Thyroid gland (tissue), 4 donors: ENCODE measurements at regions not wholly inside any gene's neighbourhood (a gene's known extent, or its start where the extent isn't known, plus 50 kb on each side); places are given as distances from the start of the nearest gene placed in this dataset.
"Not testable (repeated sequence)": the region's sequence is repeated elsewhere in the genome, so short reads cannot be mapped to it uniquely, and the experiment has no call there.

Experiments used
- DNase-seq, 2 donors: peaks; one replicate each; pipeline ENCODE4 v3.0.0-alpha.2; 2019
- H3K27ac ChIP-seq, 3 donors: fragments of 200-600 bp; sonication (generic); 1 replicate in 2 of 3; 2 replicates in 1 of 3; pipeline ENCODE4 v1.5.1; 2016 to 2019; ENCODE audit warnings: mild to moderate bottlenecking in 1 of 3, moderate library complexity in 1 of 3
- H3K27me3 ChIP-seq: fragments of 200-600 bp; sonication (generic); one replicate; pipeline ENCODE4 v1.5.1; 2019
- H3K36me3 ChIP-seq, 2 donors: fragments of 200-600 bp; sonication (generic); one replicate each; pipeline ENCODE4 v1.5.1; 2016 to 2019
- H3K4me1 ChIP-seq, 2 donors: fragments of 200-600 bp; sonication (generic); one replicate each; pipeline ENCODE4 v1.5.1; 2017 to 2019
- H3K4me3 ChIP-seq, 3 donors: fragments of 200-600 bp; sonication (generic); replicated peaks in 1 of 3; 1 replicate in 2 of 3; 2 replicates in 1 of 3; pipeline ENCODE4 v1.5.1; 2016; ENCODE audit warnings: mild to moderate bottlenecking in 1 of 3
- H3K9me3 ChIP-seq: fragments of 200-600 bp; sonication (generic); one replicate; pipeline ENCODE4 v1.5.1; 2017
- POLR2A ChIP-seq, 2 donors: fragments of 450-650 bp; IDR thresholded peaks; one replicate each; pipeline ENCODE4 v1.6.1; 2017; ENCODE audit warnings: antibody characterized with exemption in 2 of 2, mild to moderate bottlenecking in 2 of 2, moderate library complexity in 1 of 2
- WGBS, 2 donors: methylation state at CpG; one replicate each; pipeline ENCODE4 v1.1.5; 2017; 5-methylcytosine and 5-hydroxymethylcytosine counted together
- intact Hi-C: fragments of 100-400 bp; cut with DNase I; formaldehyde crosslinking; loops from one replicate; pipeline ENCODE4 v1.15.1; 2023
- TF ChIP-seq, protein P1 (sequence below), 6 experiments: fragments of 200-600 bp in 3 of 6; fragments of 450-650 bp in 3 of 6; sonication (generic) in 3 of 6; IDR thresholded peaks; one replicate each; pipeline ENCODE4 v1.5.1; 2016 to 2019; ENCODE audit warnings: antibody characterized with exemption in 6 of 6, mild to moderate bottlenecking in 2 of 6, inconsistent platforms in 1 of 6, moderate library complexity in 1 of 6

DNA sequence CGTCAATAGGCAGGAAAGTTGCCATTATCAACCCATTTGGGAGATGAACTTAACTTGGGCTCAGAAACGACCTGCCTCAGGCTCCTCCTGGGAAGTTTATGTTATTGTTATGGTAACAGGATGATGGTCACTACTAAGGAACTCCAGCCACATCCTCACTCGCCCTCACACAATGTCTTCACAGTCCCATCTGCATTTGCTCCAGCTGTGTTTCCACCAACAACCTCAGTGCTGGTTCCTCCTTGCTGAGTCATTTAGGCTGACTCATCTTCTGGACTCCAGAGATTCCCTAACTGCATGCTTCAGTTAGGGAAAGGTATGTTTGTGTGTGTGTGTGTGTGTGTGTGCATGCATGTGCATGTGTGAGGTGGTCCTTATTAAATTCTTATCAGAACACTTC, 293.4 kb upstream of the BOD1L1 start:
- no peaks in the 10 kb centered on the region for H3K27me3 ChIP-seq
- no peak for DNase-seq
- no peak overlapping the region for H3K27ac ChIP-seq
- H3K36me3 ChIP-seq, result no peaks in the 10 kb centered on the region
- no peak overlapping the region for H3K4me3 ChIP-seq
- no peaks in the 10 kb centered on the region for H3K9me3 ChIP-seq
- no peaks in the 10 kb centered on the region for H3K4me1 ChIP-seq
- TF ChIP-seq POLR2A (IDR thresholded peaks at IDR 0.05), result no peak
- TF ChIP-seq, protein P1, sequence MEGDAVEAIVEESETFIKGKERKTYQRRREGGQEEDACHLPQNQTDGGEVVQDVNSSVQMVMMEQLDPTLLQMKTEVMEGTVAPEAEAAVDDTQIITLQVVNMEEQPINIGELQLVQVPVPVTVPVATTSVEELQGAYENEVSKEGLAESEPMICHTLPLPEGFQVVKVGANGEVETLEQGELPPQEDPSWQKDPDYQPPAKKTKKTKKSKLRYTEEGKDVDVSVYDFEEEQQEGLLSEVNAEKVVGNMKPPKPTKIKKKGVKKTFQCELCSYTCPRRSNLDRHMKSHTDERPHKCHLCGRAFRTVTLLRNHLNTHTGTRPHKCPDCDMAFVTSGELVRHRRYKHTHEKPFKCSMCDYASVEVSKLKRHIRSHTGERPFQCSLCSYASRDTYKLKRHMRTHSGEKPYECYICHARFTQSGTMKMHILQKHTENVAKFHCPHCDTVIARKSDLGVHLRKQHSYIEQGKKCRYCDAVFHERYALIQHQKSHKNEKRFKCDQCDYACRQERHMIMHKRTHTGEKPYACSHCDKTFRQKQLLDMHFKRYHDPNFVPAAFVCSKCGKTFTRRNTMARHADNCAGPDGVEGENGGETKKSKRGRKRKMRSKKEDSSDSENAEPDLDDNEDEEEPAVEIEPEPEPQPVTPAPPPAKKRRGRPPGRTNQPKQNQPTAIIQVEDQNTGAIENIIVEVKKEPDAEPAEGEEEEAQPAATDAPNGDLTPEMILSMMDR (IDR thresholded peaks at IDR 0.05), result no peak
- intact Hi-C loops, result no loop called here
- 61 to 69% methylated on average over 3 of the region's 3 CpGs for WGBS, 2 donors

DNA sequence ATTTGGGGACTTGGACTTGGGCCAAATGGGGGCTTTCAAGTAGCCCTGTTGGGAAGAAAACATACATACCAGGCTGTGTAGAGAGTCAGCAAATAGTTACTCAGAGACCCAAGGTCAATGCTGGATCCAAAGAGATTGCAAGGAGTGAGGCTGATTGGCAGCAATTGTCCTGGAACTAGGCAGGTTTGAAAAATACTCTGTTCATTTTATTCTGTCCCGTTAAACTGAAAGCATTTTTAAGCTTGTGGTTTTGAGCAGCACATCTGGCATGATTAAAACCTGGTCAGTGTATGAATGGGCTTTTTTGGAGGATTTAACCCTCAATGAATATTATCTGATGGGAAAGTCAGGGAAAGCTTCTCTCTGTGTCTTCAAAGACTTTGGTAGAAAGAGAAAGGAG, 294.3 kb upstream of the BOD1L1 start:
- no peaks in the 10 kb centered on the region for H3K9me3 ChIP-seq
- WGBS, 2 donors, result 65 to 77% methylated on average over 1 of the region's 1 CpG
- H3K27ac ChIP-seq, result no peak overlapping the region
- no peaks in the 10 kb centered on the region for H3K4me1 ChIP-seq
- no peaks in the 10 kb centered on the region for H3K27me3 ChIP-seq
- DNase-seq, result no peak
- H3K36me3 ChIP-seq, result no peaks in the 10 kb centered on the region
- H3K4me3 ChIP-seq, result no peak overlapping the region
- TF ChIP-seq, protein P1 (IDR thresholded peaks at IDR 0.05), result no peak
- no peak for TF ChIP-seq POLR2A (IDR thresholded peaks at IDR 0.05)
- intact Hi-C loops, result no loop called here

DNA sequence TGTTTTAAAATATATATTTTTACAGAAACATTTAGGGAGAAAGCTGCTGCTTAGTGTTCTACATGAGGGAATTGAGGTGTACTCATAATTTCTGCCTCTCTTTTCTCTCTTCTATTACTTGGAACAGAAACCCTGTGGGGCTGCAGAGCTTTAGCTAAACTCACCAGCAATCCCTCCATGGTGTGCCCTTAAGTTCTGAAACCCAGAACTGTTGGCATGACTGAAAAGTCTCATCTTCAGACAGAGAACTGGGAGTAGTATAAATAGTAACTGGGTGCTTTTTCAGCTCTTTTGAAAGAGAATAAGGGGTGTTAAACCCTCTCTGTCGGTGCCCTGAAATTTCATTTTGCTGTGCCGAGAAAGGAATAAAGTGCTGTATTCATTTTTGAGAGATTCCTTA, 294.9 kb upstream of the BOD1L1 start:
- H3K9me3 ChIP-seq, result no peaks in the 10 kb centered on the region
- H3K4me3 ChIP-seq, result no peak overlapping the region
- H3K27me3 ChIP-seq, result no peaks in the 10 kb centered on the region
- WGBS, 2 donors, result 93 to 98% methylated on average over 2 of the region's 2 CpGs
- no peak overlapping the region for H3K27ac ChIP-seq
- TF ChIP-seq, protein P1 (IDR thresholded peaks at IDR 0.05), result no peak
- TF ChIP-seq POLR2A (IDR thresholded peaks at IDR 0.05), result no peak
- no peaks in the 10 kb centered on the region for H3K36me3 ChIP-seq
- H3K4me1 ChIP-seq, result no peaks in the 10 kb centered on the region
- no peak for DNase-seq
- intact Hi-C loops, result no loop called here

DNA sequence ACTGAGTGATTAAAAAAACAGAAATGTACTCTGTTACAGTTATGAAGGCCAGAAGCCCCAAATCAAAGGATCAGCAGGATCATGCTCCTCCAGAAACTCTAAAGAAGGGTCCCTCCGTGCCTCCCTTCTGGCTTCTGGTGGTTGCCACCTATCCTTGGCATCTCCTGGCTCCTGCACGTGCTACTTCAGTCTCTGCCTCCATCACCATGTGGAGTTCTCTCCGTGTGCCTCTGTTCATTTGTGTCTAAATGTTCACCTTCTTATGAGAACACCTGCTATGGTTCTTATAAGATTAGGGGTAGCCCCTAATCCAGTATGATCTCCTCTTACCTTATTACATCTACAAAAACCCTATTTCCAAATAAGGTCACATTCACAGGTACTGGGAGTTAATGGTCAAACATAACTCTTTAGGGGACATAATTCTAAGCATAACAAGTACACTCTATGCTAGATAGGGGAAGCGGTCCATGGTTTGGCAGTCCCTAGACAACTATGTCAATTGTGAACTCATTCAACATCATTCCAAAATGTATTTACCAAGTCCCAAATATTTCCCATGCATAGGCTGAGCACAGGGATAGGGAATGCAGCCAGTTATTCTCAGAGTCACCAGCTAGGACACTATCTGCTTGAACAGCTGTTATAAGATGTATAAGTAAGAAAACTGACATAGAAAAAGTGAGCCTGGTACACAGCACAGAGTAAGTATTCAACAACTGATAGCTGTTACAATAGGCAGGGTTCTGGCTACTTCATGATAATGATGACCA, 295.5 kb upstream of the BOD1L1 start:
- Histone ChIP-seq H3K36me3 (no peaks in the 10 kb centered on the region), H3K27me3 (no peaks in the 10 kb centered on the region), H3K27ac (no peak overlapping the region), H3K4me3 (no peak overlapping the region), H3K4me1 (no peaks in the 10 kb centered on the region), H3K9me3 (no peaks in the 10 kb centered on the region)
- TF ChIP-seq, protein P1 (IDR thresholded peaks at IDR 0.05), result no peak
- no peak for TF ChIP-seq POLR2A (IDR thresholded peaks at IDR 0.05)
- no peak for DNase-seq
- WGBS, 2 donors, result 54 to 58% methylated on average over 4 of the region's 4 CpGs
- intact Hi-C loops, result no loop called here

DNA sequence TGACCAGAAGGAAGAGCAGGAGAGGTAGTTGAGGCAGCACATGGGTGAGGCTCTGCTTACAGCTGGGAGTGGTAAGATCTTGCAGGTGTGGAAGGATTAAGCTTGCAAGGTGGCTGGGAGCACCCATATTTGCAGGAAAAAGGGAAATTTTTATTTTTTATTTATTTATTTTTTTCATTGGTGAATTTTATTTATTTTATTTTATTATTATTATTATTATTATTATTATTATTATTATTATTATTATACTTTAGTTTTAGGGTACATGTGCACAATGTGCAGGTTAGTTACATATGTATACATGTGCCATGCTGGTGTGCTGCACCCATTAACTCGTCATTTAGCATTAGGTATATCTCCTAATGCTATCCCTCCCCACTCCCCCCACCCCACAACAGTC, 297.4 kb upstream of the BOD1L1 start:
- H3K27ac ChIP-seq, H3K4me1 ChIP-seq, intact Hi-C loops, DNase-seq, H3K36me3 ChIP-seq, H3K27me3 ChIP-seq, H3K9me3 ChIP-seq, H3K4me3 ChIP-seq: not testable (repeated sequence)
- WGBS, 2 donors, result 83 to 88% methylated on average over 1 of the region's 1 CpG
